OCI-LY3 (cell line): ENCODE measurements at regions not wholly inside any gene's neighbourhood (a gene's known extent, or its start where the extent isn't known, plus 50 kb on each side); places are given as distances from the start of the nearest gene placed in this dataset.

Experiments
- EZH2phosphoT487 ChIP-seq: fragments of 200-600 bp; shearing (Covaris generic); IDR thresholded peaks from 2 replicates; pipeline ENCODE4 v1.6.1; 2018; ENCODE audit warnings: antibody characterized with exemption, mixed run types, low read depth
- TF ChIP-seq, protein P1 (sequence below): fragments of 200-600, 300-600 bp; sonication (generic); IDR thresholded peaks from 2 replicates; pipeline ENCODE4 v1.5.1; 2014; ENCODE audit warnings: antibody characterized with exemption, low read length, low read depth

- TF ChIP-seq, protein P1, sequence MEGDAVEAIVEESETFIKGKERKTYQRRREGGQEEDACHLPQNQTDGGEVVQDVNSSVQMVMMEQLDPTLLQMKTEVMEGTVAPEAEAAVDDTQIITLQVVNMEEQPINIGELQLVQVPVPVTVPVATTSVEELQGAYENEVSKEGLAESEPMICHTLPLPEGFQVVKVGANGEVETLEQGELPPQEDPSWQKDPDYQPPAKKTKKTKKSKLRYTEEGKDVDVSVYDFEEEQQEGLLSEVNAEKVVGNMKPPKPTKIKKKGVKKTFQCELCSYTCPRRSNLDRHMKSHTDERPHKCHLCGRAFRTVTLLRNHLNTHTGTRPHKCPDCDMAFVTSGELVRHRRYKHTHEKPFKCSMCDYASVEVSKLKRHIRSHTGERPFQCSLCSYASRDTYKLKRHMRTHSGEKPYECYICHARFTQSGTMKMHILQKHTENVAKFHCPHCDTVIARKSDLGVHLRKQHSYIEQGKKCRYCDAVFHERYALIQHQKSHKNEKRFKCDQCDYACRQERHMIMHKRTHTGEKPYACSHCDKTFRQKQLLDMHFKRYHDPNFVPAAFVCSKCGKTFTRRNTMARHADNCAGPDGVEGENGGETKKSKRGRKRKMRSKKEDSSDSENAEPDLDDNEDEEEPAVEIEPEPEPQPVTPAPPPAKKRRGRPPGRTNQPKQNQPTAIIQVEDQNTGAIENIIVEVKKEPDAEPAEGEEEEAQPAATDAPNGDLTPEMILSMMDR, result no peak
- no peak for TF ChIP-seq EZH2phosphoT487
These were observed 408.9 kb upstream of the CTSO start for GRCh38 chr4:156362581-156362980.
